ENCODE measurements at regions not wholly inside any gene's neighbourhood (a gene's known extent, or its start where the extent isn't known, plus 50 kb on each side); places are given as distances from the start of the nearest gene placed in this dataset.

DNA sequence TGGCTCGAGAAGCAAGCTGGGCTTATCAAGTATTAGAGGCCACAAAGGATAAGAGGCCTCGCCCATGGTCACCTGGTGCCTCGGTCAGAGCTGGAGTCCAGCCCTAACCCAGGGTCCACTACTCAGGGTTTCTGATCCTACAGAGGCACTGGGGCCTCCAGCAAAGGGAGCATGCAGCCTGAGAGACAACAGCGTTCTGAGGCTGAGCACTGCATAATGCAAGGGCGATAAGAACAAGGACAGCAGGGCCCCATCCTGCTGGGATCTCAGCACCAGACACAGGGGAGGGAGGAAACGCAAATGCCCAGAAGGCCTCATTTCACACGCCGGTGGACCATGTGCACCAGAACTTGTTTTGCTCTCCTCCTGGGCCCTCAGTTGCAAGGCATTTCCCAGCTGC, 63.0 kb downstream of the C5orf15 start:
- no peak for TF ChIP-seq CTCF (IDR thresholded peaks at IDR 0.05)
- Histone ChIP-seq H3K27me3 (ENCODE audit: low read depth) (no peaks in the 10 kb centered on the region), H3K27ac (no peak overlapping the region), H3K36me3 (no peaks in the 10 kb centered on the region), H3K4me1 (no peaks in the 10 kb centered on the region), H3K4me3 (no peak overlapping the region), H3K9me3 (no peaks in the 10 kb centered on the region)
- DNase-seq (no peak), ATAC-seq (no peak)
- intact Hi-C loops (cut with DNase I), result no loop called here

DNA sequence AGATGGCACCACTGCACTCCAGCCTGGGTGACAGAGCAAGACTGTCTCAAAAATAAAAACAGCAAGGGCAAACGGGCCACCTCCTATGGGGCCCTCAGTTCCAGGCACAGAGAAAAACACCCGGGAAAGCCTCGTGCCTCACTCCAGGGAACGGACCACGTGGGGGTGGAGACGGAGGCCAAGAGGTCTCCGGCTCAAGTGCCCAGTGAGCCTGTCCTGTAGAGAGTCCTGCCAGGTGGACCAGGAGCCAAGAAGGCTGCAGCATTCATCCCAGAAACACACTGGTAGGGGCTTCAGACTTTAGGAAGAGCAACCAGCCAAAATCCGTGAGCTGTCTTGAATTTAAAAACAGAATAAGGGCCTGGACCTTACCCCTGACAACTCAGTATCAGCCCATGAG, 63.8 kb downstream of the C5orf15 start:
- DNase-seq (no peak), ATAC-seq (no peak)
- intact Hi-C loops (cut with DNase I), result no loop called here
- Histone ChIP-seq H3K4me3 (no peak overlapping the region), H3K9me3 (no peaks in the 10 kb centered on the region), H3K27ac (no peak overlapping the region), H3K4me1 (no peaks in the 10 kb centered on the region), H3K36me3 (no peaks in the 10 kb centered on the region), H3K27me3 (ENCODE audit: low read depth) (no peaks in the 10 kb centered on the region)
- no peak for TF ChIP-seq CTCF (IDR thresholded peaks at IDR 0.05)

- Histone ChIP-seq H3K4me3 (no peak overlapping the region), H3K27me3 (ENCODE audit: low read depth) (no peaks in the 10 kb centered on the region), H3K36me3 (no peaks in the 10 kb centered on the region), H3K27ac (no peak overlapping the region), H3K9me3 (no peaks in the 10 kb centered on the region), H3K4me1 (no peaks in the 10 kb centered on the region)
- DNase-seq (no peak), ATAC-seq (no peak)
- no peak for TF ChIP-seq CTCF (IDR thresholded peaks at IDR 0.05)
- intact Hi-C loops (cut with DNase I), result no loop called here
These were observed 65.8 kb downstream of the C5orf15 start for GRCh38 chr5:133902511-133903118.

GRCh38 chr5:133900534-133901270, 67.7 kb downstream of the C5orf15 start:
- TF ChIP-seq CTCF (IDR thresholded peaks at IDR 0.05), result no peak
- Histone ChIP-seq H3K36me3 (no peaks in the 10 kb centered on the region), H3K9me3 (no peaks in the 10 kb centered on the region), H3K27me3 (ENCODE audit: low read depth) (no peaks in the 10 kb centered on the region), H3K4me1 (no peaks in the 10 kb centered on the region), H3K27ac (no peak overlapping the region), H3K4me3 (no peak overlapping the region)
- intact Hi-C loops (cut with DNase I), result no loop called here
- no peak for DNase-seq
- ATAC-seq, result no peak

- intact Hi-C loops (cut with DNase I), result no loop called here
- Histone ChIP-seq H3K36me3 (no peaks in the 10 kb centered on the region), H3K27ac (no peak overlapping the region), H3K4me3 (no peak overlapping the region), H3K9me3 (no peaks in the 10 kb centered on the region), H3K4me1 (no peaks in the 10 kb centered on the region), H3K27me3 (ENCODE audit: low read depth) (no peaks in the 10 kb centered on the region)
- DNase-seq (no peak), ATAC-seq (no peak)
- no peak for TF ChIP-seq CTCF (IDR thresholded peaks at IDR 0.05)
These were observed 68.9 kb downstream of the C5orf15 start for GRCh38 chr5:133899506-133899905.
